HCEC 1CT (cell line): ENCODE measurements at regions not wholly inside any gene's neighbourhood (a gene's known extent, or its start where the extent isn't known, plus 50 kb on each side); places are given as distances from the start of the nearest gene placed in this dataset.

Experiments
- DNase-seq: peaks from one replicate; pipeline ENCODE4 v3.0.0-alpha.2; 2017

DNA sequence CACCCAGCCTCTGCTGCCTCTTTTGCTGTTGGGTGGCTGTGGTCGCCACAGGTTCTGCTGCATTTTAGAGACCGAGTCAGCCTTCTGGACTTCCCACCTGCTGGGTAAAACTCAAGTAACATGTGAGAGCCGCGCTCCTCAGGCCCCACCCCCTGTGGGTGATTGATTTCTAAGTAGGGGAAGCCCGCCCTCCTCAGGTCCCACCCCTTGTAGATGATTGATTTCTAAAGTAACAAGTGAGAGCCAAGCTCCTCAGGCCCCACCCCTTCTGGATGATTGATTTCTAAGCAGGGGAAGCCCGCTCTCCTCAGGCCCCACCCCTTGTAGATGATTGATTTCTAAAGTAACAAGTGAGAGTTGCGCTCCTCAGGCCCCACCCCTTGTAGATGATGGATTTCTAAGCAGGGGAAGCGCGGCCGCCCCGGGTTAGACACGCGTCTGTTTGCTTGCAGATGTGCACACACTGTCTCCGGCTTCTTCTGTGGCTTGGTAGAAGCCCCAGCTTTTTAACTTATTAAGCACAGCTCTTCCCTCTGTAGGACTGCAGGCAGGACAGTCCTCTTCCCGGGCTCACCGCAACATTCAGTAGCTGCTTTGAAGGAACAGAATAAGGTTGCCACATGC is 83.4 kb downstream of the FAM43A start:
- peak; percentile 84 for DNase-seq

- DNase-seq = no peak
Measured at GRCh38 chr3:194772241-194773000, 86.7 kb downstream of the FAM43A start.

- no peak for DNase-seq
Measured at GRCh38 chr3:194773216-194773615, 87.5 kb downstream of the FAM43A start.

DNA sequence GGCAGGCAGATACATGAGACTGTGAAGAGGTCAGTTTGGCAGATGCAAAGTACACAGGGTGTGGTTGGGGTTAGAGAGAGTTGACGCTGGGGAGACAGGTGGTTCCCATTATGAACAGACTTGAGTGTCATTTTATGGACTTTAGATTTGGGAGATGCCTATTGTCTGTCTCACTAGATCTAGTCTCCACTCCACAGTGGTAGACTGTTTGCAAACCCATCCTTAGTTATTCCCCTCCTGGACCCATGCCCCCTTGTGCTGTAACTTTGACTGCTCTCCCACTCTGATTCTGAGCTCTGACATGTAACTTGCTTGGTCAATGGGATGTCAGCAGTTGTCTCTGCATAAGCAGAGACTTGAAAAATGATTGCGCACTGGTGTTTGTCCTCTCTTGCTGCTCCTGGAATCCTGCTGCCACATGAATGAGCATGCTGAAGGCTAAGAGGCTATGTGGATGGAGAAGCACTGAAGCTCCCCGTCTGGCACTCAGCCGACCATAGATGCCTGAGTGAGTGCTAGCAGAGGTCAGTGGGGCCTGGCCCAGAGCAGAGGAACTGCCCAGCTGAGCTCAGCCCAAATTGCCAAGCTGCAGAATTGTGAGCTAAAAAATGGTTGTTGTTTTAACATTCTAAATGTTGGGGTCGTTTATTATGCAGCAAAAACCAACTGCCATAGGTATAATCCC is 88.2 kb downstream of the FAM43A start:
- DNase-seq = no peak

GRCh38 chr3:194775266-194775665 is 89.6 kb downstream of the FAM43A start:
- DNase-seq = no peak

- no peak for DNase-seq
Measured at GRCh38 chr3:194775731-194776130, 90.0 kb downstream of the FAM43A start.

GRCh38 chr3:194777729-194778128 is 92.0 kb downstream of the FAM43A start:
- no peak for DNase-seq

DNA sequence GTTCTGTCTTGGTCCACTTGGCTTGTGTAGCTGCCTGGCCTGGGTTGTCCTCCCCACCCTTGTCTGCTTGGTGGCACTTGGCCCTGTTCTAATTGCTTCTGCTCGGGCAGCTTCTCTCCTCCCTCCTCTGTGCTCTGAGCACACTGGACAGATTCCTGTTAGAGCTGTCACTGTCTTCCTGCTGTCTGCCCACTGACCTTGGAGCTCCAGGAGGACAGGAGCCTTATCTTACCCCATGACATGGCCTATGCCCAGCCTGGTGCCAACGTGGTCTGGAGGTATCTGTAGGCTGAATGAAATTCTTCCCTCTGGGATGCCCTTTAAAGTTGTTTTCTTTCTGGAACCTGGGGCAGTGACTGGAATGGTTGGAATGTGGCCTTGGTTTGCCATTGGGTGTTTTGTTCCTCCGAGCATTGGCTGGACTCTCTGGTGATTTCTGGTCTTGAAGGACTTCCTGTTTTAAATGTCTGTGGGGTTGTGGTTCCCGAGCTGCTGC is 94.1 kb downstream of the FAM43A start:
- DNase-seq = no peak

- DNase-seq = no peak
Measured at GRCh38 chr3:194780706-194781105, 95.0 kb downstream of the FAM43A start.

DNA sequence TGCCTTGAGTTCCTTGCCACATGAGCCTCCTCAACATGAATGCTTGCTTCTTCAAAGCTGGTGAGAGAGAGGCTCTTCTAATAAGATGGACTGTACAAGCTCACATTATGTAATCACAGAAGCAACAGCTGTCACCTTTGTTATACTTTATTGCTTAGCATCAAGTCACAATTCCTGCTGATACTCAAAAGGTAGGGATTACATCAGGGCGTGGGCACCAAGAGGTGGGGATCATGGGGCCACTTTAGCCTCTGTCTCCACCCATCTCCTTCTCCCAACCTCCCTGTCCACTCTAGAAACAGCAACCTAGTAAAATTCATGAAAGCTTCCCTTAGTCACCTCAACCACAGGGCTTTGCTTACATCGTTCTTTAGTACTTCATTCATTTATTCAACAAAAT is 95.9 kb downstream of the FAM43A start:
- no peak for DNase-seq

GRCh38 chr3:194782698-194783404 is 97.2 kb downstream of the FAM43A start:
- no peak for DNase-seq

- no peak for DNase-seq
Measured at GRCh38 chr3:194784361-194784760, 98.7 kb downstream of the FAM43A start.

GRCh38 chr3:194785315-194785714 is 99.6 kb downstream of the FAM43A start:
- DNase-seq = no peak

DNA sequence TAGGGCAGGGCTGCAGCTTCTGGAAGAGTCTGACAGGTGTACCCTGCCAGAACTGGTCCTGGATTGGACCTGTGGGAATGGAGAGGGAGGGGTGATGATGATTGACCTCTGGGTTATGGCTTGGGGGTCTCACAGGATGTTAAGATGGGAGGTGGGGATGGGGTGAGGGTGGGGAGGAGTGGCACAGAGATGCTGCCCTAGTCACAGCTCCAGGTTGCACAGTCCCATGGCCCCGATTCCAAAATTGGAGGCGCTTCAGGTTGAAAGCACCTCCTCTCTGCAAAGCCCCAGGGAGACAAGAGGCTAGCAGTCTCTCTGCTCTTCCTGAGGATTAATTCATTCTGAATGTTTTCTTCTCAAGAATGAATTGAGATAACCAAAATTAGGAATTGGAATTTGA is 101.4 kb downstream of the FAM43A start:
- no peak for DNase-seq

GRCh38 chr3:194787650-194788049 is 102.0 kb downstream of the FAM43A start:
- no peak for DNase-seq

- DNase-seq = no peak
Measured at GRCh38 chr3:194792368-194792767, 106.7 kb downstream of the FAM43A start.

DNA sequence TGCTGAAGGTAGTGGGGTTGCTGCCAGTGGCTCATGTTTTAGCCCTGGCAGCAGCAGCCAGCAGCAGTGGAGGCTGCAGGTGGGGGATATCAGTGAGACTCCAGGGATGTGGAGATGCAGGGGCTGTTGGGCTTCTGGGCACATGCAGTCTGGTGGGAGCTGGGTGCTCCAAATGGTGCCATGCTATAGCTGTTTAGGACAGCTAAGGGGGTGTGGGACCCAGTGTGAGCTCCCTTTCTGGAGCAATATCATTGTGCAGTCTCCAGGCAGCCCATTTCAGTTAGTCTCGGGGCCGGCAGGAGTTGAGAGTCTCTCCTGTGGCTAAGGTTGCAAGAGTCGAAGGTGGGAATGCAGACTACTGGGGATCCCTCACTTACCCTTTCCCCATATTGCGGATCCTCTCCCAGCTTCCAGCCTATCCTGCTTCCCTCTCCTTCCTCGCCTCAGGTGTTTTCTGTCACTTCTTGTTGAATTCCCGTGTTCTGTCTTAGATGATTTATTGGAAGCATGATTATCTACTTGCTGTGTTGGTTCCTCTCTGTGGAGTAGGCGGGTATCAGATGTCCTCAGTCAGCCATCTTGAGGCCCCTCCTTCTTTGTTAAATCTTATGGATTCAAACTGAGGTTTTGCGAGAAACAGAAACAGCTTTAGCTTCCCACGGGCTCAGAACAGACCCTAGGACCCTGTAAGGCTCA is 112.0 kb downstream of the FAM43A start:
- no peak for DNase-seq

DNA sequence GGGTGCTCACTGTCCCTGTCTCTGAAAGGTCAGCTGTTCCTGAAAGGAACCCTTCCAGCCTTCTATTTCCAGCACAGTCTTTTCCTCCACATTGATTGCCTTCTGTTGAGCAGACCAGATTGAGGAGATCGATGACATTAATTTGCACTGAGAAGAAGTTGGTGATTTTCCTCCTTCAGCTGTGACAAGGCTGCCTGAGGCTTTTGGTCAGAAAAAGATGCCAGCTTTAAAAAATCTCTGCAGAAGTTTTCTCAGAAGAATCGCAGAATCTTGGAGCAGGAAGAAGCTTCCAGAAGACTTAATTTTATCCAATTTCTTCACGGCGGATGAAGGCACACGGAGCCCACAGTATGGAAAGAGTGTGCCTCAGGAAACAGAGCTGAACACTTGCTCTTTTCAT is 112.8 kb downstream of the FAM43A start:
- no peak for DNase-seq

GRCh38 chr3:194800002-194800401 is 114.3 kb downstream of the FAM43A start:
- DNase-seq = no peak

GRCh38 chr3:194801461-194802432 is 116.1 kb downstream of the FAM43A start:
- DNase-seq = no peak

GRCh38 chr3:194804796-194805195 is 119.1 kb downstream of the FAM43A start:
- no peak for DNase-seq
